CD4-positive, alpha-beta T cell treated with Interleukin-4 for 1 hour (primary cell): ENCODE measurements at regions not wholly inside any gene's neighbourhood (a gene's known extent, or its start where the extent isn't known, plus 50 kb on each side); places are given as distances from the start of the nearest gene placed in this dataset.
"Not testable (repeated sequence)": the region's sequence is repeated elsewhere in the genome, so short reads cannot be mapped to it uniquely, and the experiment has no call there.

ENCODE experiments used
- DNase-seq, 2 donors: peaks; one replicate each; pipeline ENCODE4 v3.0.0-alpha.2; 2020 to 2022

GRCh38 chr7:66542528-66543269 is 86.0 kb upstream of the KCTD7 start:
- no peak for DNase-seq

DNA sequence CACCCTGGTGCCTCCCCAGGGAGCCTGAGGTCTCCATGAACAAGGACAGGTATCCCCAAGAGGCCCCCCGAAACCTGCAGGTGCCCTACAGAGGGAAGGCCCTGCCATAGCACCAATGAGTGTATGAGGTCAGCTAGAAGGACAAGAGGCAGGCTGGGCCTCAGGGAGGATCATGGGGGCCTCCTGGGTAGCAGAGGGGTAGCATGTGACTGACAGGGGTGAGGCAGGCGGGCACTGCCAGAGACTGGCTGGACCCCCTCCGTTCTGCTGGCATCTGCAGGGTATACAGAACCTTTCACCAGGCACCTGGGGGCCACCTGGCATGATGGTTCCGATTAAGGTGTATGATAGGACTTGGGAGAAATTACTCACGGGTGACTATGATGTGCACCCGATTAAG is 79.2 kb upstream of the KCTD7 start:
- DNase-seq, result no peak

DNA sequence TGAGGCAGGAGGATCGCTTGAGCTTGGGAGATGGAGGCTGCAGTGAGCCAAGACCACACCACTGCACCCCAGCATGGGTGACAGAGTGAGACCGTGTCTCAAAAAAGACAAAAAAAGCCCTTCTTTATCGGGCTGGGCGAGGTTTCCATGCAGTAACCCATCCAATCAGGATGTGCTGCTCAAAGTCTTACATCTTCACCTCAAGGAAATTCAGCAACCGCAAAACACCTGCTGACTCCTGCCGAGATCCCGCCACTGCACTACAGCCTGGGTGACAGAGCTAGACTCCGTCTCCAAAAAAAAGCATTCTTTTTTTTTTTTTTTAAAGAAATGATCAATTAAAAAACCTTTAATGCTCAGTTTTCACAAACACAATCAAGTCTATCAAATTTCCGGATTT is 75.7 kb upstream of the KCTD7 start:
- no peak for DNase-seq

DNA sequence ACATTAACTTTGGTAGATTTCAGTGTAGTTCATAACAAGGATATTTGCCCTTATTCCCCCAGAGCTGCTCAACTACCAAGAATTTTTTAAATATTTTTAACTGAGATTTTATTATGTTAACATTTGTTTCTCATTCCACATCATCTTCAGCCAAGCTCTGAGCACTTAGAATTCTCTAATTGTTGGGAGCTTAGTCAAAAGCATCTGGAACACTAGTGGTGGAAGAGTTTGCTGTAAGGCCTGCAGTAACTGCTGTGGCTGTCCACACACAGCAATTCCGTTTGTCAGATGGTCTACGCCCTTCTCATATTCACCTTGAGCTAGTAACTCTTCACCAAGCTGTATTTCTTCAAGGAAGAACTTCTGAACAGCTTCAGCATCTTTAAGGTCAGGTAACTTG is 75.0 kb upstream of the KCTD7 start:
- not testable (repeated sequence) for DNase-seq

DNA sequence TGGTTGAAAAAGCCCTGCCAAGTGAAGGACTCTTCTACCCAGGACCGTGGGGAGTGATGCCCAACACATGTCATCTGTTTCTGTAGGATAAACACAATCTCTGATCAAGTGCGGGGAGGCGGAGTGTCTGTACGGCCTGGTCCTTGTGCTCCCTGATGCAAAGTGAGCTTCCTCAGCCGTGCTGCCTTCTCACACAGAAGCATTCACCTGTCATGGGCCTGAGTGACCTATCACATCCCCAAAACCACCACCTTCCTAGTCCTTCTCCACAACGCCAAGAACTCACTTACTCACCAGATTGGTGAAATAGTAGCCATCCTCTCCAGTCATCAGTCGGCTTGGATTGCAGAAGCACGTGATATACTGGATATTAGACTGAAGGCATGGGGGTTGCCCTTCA is 74.4 kb upstream of the KCTD7 start:
- DNase-seq, result not testable (repeated sequence)

- not testable (repeated sequence) for DNase-seq
Measured at GRCh38 chr7:66554842-66555430, 73.7 kb upstream of the KCTD7 start.

GRCh38 chr7:66556177-66556548 is 72.5 kb upstream of the KCTD7 start:
- no peak for DNase-seq

- DNase-seq, result no peak
Measured at GRCh38 chr7:66556549-66557213, 72.0 kb upstream of the KCTD7 start.

DNA sequence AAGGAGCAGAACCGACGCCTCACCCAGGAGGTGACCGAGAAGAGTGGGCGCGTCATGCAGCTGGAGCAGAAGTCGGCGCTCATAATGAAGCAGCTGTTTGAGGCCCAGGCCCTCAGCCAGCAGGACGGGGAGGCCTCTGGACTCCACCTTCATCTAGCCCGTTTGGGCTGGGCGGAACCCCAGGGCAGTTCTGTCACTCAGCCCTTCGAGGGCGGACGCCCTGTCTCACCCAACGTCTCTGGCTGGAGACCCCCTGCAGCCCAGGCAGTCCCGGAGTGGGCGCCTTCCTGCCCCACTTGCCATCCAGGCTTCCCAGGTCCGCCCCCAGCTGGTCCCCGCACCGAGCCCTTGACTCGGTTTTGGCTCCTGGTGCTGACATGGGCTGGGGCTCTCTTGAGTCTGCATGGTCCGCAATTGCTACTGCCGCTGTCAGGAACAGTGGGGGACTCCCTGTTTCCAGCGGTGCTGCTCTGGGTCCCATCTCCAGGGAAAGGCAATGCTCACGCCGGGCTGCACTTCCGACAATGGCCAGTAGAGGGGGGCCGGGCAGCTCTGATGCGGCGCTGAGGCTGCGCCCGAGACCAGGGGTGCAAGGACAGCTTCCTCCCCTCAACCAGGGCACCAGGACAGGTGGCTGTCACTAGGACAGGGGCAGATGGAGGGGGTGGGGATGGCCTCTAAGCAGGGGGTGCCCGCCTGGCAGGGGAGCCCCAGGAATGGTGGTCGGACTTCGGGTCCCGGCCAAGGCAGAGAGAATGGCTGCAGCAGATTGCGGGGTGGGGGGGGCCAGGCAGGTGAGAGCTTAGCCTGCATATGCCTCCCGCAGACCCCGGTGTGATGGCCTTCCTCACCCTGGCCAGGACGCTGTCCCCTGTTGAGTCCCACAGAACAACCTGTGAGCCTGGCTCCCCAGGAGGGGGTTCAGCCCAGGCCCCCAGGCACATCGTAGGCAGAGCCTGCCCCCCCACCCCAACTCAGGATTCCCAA is 71.2 kb upstream of the KCTD7 start:
- DNase-seq, result peak; percentile 67 to 74

- no peak for DNase-seq
Measured at GRCh38 chr7:66558201-66558641, 70.5 kb upstream of the KCTD7 start.

DNA sequence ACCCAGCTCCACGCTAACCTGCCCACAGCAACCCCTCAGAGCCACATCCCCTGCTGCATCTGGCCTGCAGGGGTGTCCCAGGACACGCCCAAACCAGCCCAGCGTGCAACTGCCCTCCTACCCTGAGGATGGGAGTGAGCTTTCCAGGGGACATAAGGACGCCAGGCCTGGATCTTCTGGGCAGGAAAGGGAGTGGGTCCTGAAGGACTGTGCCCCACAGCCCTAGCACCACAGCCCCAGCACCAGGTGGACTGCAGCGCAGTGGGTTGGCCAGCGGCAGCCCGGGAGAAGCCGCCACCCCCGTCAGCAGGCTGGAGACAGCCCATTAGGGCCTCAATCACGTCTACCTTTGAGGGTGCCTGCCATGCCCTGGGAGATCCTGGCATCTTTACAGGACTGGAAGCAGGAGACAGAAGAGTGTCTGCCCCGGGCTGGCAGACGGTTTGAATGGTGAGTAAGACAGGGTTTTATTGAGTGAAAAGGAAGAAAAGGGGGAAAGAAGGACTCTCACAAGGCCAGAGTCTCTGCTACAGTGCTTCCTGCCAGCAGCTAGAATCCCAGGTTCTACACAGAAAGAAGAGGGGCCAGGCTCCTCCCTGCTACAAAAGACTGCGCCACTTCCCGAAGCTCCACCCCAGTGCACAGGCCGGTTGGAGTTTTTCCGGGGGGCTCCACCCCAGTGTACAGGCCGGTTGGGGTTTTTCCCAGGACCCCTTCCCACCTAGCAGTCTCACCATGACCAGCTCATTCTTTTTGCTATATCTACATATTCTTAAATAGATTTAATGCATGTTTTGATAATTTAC is 69.8 kb upstream of the KCTD7 start:
- DNase-seq, result no peak

- DNase-seq, result no peak
Measured at GRCh38 chr7:66564045-66564444, 64.6 kb upstream of the KCTD7 start.

GRCh38 chr7:66570179-66570578 is 58.5 kb upstream of the KCTD7 start:
- not testable (repeated sequence) for DNase-seq

- no peak for DNase-seq
Measured at GRCh38 chr7:66571568-66571967, 57.1 kb upstream of the KCTD7 start.

- DNase-seq, result not testable (repeated sequence)
Measured at GRCh38 chr7:66573782-66574495, 54.7 kb upstream of the KCTD7 start.

GRCh38 chr7:66574768-66575167 is 53.9 kb upstream of the KCTD7 start:
- DNase-seq, result not testable (repeated sequence)

GRCh38 chr7:66575398-66575797 is 53.3 kb upstream of the KCTD7 start:
- DNase-seq, result no peak

DNA sequence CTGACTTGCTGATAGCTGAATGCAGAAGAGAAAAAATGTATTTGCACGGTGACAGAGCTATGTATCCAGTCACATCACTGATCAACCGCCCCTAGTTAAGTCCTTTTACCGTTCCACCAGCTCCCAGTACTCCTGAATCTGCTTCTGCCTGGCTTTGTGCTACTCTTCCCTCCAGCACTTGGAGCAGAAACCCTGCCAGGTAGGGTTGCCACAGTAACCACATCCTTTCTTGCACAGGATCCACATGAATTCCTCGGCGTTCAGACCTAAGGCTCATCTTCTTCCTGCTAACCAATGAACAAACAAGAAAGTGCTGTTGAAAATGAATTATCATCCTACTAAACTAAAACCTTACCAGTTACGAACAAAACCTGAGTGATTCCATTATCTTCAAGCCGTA is 52.0 kb upstream of the KCTD7 start:
- DNase-seq, result no peak
